HepG2 (cell line): ENCODE measurements at regions not wholly inside any gene's neighbourhood (a gene's known extent, or its start where the extent isn't known, plus 50 kb on each side); places are given as distances from the start of the nearest gene placed in this dataset.

Source experiments
- CTCF ChIP-seq: sonication (generic); formaldehyde crosslinking; IDR thresholded peaks from 2 replicates; pipeline ENCODE4 v1.5.0; 2020; ENCODE audit warnings: mild to moderate bottlenecking, missing genetic modification reagents, moderate library complexity
- DMAP1 ChIP-seq: IDR thresholded peaks from 2 replicates; pipeline ENCODE4 v1.6.1; 2016
- ETV6 ChIP-seq: sonication (generic); formaldehyde crosslinking; conservative IDR thresholded peaks from 2 replicates; pipeline ENCODE4 v1.4.0; 2020; ENCODE audit warnings: missing genetic modification reagents
- FOXO1 ChIP-seq: sonication (generic); formaldehyde crosslinking; IDR thresholded peaks from 2 replicates; pipeline ENCODE4 v1.4.0; 2020; ENCODE audit warnings: missing genetic modification reagents
- NCOR1 ChIP-seq: fragments of 200-600 bp; sonication (generic); IDR thresholded peaks from 2 replicates; pipeline ENCODE4 v1.7.0; 2017; ENCODE audit warnings: antibody characterized with exemption, low read length, borderline replicate concordance
- POLR2A ChIP-seq, 2 experiments: IDR thresholded peaks; 2 replicates each; pipeline ENCODE4 v1.6.1; 2011; ENCODE audit warnings: low read depth in 2 of 2, low read length in 2 of 2, mild to moderate bottlenecking in 1 of 2, moderate library complexity in 1 of 2; ENCODE audit not compliant: insufficient read depth in 1 of 2
- SMC3 ChIP-seq: IDR thresholded peaks from 2 replicates; pipeline ENCODE4 v1.6.1; 2011; ENCODE audit warnings: low read length, improper control_type of control experiment
- STAT5B ChIP-seq: sonication (generic); formaldehyde crosslinking; IDR thresholded peaks from 2 replicates; pipeline ENCODE4 v1.4.0; 2020; ENCODE audit warnings: missing genetic modification reagents
- TAF1 ChIP-seq: sonication (generic); formaldehyde crosslinking; IDR thresholded peaks from 2 replicates; pipeline ENCODE4 v1.4.0; 2020; ENCODE audit warnings: missing genetic modification reagents
- ZFP1 ChIP-seq: IDR thresholded peaks from 2 replicates; pipeline ENCODE4 v1.6.1; 2016
- TF ChIP-seq, protein P1 (sequence below): sonication (generic); formaldehyde crosslinking; IDR thresholded peaks from 2 replicates; pipeline ENCODE4 v1.4.0; 2020; ENCODE audit warnings: missing genetic modification reagents, mild to moderate bottlenecking, borderline replicate concordance
- TF ChIP-seq, protein P2 (sequence below): IDR thresholded peaks from 2 replicates; pipeline ENCODE4 v1.6.1; 2016; ENCODE audit warnings: mild to moderate bottlenecking, missing biosample characterization, missing genetic modification reagents
- TF ChIP-seq, protein P3 (sequence below): sonication (generic); formaldehyde crosslinking; IDR thresholded peaks from 2 replicates; pipeline ENCODE4 v1.4.0; 2020; ENCODE audit warnings: mild to moderate bottlenecking, missing genetic modification reagents

GRCh38 chr2:40955635-40956034, 503.7 kb upstream of the SLC8A1 start:
- no peak for TF ChIP-seq FOXO1 (CRISPR knock-in tag)
- no peak for TF ChIP-seq TAF1 (CRISPR knock-in tag)
- TF ChIP-seq CTCF (CRISPR knock-in tag), result no peak
- TF ChIP-seq NCOR1, result no peak
- TF ChIP-seq ZFP1 (CRISPR knock-in tag), result no peak
- no peak for TF ChIP-seq STAT5B
- TF ChIP-seq ETV6 (CRISPR knock-in tag), result no peak
- TF ChIP-seq, protein P1, sequence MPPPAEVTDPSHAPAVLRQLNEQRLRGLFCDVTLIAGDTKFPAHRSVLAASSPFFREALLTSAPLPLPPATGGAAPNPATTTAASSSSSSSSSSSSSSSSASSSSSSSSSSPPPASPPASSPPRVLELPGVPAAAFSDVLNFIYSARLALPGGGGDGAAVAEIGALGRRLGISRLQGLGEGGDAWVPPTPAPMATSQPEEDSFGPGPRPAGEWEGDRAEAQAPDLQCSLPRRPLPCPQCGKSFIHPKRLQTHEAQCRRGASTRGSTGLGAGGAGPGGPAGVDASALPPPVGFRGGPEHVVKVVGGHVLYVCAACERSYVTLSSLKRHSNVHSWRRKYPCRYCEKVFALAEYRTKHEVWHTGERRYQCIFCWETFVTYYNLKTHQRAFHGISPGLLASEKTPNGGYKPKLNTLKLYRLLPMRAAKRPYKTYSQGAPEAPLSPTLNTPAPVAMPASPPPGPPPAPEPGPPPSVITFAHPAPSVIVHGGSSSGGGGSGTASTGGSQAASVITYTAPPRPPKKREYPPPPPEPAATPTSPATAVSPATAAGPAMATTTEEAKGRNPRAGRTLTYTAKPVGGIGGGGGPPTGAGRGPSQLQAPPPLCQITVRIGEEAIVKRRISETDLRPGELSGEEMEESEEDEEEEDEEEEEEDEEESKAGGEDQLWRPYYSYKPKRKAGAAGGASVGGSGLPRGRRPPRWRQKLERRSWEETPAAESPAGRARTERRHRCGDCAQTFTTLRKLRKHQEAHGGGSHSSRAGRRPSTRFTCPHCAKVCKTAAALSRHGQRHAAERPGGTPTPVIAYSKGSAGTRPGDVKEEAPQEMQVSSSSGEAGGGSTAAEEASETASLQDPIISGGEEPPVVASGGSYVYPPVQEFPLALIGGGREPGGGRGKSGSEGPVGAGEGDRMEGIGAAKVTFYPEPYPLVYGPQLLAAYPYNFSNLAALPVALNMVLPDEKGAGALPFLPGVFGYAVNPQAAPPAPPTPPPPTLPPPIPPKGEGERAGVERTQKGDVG (CRISPR knock-in tag), result no peak
- TF ChIP-seq DMAP1 (CRISPR knock-in tag), result no peak
- TF ChIP-seq, protein P2, sequence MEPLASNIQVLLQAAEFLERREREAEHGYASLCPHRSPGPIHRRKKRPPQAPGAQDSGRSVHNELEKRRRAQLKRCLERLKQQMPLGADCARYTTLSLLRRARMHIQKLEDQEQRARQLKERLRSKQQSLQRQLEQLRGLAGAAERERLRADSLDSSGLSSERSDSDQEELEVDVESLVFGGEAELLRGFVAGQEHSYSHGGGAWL (CRISPR knock-in tag), result no peak
- no peak for TF ChIP-seq POLR2A (IDR thresholded peaks at IDR 0.05; ENCODE audit: insufficient read depth in 1 of 2, low read depth in 2 of 2, low read length in 2 of 2)
- TF ChIP-seq SMC3, result no peak
- TF ChIP-seq, protein P3, sequence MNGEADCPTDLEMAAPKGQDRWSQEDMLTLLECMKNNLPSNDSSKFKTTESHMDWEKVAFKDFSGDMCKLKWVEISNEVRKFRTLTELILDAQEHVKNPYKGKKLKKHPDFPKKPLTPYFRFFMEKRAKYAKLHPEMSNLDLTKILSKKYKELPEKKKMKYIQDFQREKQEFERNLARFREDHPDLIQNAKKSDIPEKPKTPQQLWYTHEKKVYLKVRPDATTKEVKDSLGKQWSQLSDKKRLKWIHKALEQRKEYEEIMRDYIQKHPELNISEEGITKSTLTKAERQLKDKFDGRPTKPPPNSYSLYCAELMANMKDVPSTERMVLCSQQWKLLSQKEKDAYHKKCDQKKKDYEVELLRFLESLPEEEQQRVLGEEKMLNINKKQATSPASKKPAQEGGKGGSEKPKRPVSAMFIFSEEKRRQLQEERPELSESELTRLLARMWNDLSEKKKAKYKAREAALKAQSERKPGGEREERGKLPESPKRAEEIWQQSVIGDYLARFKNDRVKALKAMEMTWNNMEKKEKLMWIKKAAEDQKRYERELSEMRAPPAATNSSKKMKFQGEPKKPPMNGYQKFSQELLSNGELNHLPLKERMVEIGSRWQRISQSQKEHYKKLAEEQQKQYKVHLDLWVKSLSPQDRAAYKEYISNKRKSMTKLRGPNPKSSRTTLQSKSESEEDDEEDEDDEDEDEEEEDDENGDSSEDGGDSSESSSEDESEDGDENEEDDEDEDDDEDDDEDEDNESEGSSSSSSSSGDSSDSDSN (CRISPR knock-in tag), result no peak
